ENCODE measurements at regions not wholly inside any gene's neighbourhood (a gene's known extent, or its start where the extent isn't known, plus 50 kb on each side); places are given as distances from the start of the nearest gene placed in this dataset.

DNA sequence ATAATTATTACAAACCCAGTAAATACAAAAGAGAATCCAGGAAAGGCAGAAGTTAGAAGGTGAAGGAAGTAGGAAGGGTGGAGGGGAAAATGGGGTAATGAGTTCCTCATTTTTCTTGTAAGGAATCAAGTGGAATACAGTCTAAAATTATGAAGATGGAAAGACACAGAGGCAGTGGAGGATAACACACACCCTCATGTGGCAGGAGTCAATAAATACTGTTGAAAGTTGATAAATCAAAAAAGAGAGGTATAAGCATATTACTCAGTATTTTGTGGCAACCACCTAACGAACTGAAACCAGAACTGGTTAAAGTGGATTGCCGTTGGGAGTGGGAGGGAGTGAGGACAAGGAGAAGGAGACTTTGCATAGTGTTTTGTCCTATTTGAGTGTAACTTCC is 78.6 kb upstream of the SLC44A3 start:
- TF ChIP-seq, protein P1, sequence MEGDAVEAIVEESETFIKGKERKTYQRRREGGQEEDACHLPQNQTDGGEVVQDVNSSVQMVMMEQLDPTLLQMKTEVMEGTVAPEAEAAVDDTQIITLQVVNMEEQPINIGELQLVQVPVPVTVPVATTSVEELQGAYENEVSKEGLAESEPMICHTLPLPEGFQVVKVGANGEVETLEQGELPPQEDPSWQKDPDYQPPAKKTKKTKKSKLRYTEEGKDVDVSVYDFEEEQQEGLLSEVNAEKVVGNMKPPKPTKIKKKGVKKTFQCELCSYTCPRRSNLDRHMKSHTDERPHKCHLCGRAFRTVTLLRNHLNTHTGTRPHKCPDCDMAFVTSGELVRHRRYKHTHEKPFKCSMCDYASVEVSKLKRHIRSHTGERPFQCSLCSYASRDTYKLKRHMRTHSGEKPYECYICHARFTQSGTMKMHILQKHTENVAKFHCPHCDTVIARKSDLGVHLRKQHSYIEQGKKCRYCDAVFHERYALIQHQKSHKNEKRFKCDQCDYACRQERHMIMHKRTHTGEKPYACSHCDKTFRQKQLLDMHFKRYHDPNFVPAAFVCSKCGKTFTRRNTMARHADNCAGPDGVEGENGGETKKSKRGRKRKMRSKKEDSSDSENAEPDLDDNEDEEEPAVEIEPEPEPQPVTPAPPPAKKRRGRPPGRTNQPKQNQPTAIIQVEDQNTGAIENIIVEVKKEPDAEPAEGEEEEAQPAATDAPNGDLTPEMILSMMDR (IDR thresholded peaks at IDR 0.05; ENCODE audit: low read depth, low read length) = peak; percentile 3; the same call in 1 of the 2 replicates
- DNase-seq (ENCODE audit: extremely low read depth, low read depth) = no peak

DNA sequence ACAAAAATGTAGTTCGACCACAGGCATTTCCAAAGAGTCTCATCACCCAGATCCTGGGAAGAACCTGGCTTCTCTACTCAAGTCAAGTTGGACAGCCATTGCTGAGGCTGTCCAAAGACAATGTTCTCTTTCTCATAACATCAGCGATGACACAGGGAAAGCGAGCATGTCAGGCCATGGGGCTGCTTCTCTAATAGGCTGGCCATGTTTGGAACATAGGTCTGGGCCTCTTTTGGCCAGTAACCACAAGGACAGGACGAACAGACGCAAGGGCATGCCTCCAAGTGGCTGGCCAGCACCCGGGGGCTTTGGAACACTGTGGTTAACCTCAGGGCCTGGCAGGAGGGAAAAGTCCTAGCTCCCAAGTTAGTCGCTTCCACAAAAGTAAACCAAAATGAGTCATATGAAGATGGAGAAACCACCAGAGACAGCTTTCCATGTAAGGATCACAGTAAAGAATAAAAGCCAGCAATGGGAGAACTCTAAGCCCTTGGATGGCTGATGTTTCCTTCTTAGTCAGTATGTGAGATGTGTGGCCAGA is 80.6 kb upstream of the SLC44A3 start:
- TF ChIP-seq, protein P1 (IDR thresholded peaks at IDR 0.05; ENCODE audit: low read depth, low read length) = no peak
- DNase-seq (ENCODE audit: extremely low read depth, low read depth) = no peak

DNA sequence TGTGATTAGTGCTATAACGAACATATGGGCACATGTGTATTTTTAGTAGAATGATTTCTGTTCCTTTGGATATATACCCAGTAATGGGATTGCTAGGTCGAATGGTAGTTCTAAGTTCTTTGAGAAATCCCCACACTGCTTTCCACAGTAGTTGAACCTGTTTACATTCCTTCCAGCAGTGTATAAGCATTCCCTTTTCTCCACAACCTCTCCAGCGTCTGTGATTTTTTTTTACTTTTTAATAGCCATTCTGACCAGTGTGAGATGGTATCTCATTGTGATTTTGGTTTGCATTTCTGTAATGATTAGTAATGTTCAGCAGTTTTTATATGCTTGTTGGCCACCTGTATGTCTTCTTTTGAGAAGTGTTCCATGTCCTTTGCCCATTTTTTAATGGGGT is 81.8 kb upstream of the SLC44A3 start:
- TF ChIP-seq, protein P1 (IDR thresholded peaks at IDR 0.05; ENCODE audit: low read depth, low read length) = no peak
- no peak for DNase-seq (ENCODE audit: extremely low read depth, low read depth)

DNA sequence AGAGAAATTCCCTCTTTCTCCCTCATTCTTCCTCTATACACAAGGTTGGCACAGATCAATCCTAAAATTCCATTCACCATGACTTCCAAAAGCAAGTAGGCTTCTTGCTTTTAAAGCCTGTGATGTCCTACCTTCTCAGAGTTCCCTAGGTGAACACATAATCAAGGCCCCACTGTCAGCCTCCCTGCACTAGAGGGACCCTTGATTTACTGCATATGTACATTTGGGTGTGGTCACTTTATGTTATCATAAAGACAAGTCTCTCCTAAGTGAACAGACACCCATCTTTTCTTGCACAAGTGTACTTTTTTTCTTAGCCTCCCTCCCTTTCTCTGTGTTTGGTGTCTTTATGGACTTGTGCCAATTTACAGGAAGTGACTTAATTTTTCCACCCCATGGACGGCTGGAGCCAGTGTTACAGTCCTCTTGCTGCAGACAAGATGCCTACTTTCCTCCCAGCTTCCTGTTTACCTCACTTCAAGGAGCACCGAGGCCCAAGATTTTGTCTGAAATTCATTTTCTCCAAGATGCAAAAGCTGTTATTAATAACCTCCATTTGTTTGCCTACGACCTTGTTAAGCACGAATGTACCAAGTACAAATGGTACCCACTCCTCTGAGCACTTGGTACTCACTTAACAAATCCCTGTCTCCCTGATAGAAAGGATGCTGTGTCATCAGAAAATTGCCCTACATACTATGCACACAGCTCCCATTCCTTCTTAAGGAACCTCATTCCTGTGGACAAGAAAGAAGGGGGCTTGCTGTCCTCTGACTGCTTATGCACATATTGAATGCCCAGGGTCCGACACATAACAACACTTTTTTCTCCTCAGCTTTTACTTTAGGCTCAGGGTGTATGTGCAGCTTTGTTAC is 82.8 kb upstream of the SLC44A3 start:
- TF ChIP-seq, protein P1 (IDR thresholded peaks at IDR 0.05; ENCODE audit: low read depth, low read length) = no peak
- no peak for DNase-seq (ENCODE audit: extremely low read depth, low read depth)

DNA sequence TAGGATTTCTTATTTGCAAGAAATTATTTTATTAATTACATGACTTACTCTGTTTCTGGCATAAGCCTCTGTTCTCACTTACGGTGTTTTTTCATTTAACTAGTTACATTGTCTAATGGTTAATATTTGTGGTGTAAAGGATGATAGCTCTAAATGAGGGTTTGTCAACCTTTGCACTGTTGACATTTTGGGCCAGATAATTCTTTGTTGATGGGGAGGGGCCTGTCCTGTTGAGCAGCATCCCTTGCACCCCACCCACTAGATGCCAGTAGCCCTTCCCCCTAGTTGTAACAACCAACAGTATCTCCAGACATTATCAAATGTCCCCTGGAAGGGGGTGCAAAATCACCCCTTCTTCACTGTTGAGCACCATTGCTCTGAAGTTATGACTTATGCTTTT is 83.6 kb upstream of the SLC44A3 start:
- DNase-seq (ENCODE audit: extremely low read depth, low read depth) = no peak
- TF ChIP-seq, protein P1 (IDR thresholded peaks at IDR 0.05; ENCODE audit: low read depth, low read length) = no peak

DNA sequence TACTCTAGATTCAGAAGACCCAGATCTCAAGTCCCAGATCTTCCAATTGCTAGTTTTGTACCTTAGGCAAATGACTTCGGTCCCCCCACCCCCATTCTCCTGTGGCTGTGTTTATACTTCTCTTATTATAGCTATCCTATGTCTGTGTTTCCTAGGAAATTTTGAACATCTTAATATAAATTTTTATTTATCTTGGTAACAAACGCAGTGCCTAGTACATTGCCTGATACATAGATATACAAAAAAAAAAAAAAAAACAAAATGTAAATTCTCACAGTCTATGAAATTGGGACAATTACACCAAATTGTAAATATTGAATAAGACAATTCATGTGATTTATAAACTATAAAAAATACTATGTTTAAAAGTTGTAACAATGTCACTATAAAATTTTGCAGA is 84.1 kb upstream of the SLC44A3 start:
- DNase-seq (ENCODE audit: extremely low read depth, low read depth) = no peak
- TF ChIP-seq, protein P1 (IDR thresholded peaks at IDR 0.05; ENCODE audit: low read depth, low read length) = no peak

All from AG09319 (cell line).